ENCODE measurements at regions not wholly inside any gene's neighbourhood (a gene's known extent, or its start where the extent isn't known, plus 50 kb on each side); places are given as distances from the start of the nearest gene placed in this dataset.

DNA sequence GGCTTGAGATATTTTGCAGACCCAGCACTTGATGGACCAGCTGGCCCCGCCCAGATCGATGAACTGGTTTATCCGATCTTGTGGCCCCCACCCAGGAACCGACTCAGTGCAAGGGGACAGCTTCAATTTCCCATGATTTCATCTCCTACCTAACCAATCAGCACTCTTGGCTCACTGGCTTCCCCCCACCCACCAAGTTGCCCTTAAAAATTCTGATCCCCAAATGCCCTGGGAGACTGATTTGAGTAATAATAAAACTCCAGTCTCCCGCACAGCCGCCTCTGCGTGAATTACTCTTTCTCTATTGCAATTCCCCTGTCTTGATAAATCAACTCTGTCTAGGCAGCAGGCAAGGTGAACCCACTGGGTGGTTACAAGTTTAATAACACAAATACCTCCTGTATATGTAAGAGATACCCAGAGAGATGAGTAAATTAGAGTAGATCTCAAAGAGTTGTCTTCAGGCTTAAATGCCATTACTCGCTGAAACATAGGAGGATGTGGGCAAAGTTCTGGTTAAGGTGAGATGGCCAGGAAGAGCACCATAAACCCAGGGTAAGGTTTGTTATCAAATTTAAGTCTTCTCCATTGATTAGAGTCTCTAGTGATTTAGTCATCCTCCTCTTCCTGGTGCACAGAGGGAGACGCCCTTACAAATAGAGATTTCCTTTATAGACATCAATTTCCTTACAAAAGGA, 222.8 kb downstream of the ARL4C start:
- TF ChIP-seq, protein P1, sequence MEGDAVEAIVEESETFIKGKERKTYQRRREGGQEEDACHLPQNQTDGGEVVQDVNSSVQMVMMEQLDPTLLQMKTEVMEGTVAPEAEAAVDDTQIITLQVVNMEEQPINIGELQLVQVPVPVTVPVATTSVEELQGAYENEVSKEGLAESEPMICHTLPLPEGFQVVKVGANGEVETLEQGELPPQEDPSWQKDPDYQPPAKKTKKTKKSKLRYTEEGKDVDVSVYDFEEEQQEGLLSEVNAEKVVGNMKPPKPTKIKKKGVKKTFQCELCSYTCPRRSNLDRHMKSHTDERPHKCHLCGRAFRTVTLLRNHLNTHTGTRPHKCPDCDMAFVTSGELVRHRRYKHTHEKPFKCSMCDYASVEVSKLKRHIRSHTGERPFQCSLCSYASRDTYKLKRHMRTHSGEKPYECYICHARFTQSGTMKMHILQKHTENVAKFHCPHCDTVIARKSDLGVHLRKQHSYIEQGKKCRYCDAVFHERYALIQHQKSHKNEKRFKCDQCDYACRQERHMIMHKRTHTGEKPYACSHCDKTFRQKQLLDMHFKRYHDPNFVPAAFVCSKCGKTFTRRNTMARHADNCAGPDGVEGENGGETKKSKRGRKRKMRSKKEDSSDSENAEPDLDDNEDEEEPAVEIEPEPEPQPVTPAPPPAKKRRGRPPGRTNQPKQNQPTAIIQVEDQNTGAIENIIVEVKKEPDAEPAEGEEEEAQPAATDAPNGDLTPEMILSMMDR (IDR thresholded peaks at IDR 0.05), result no peak
- no peak overlapping the region for H3K27ac ChIP-seq
- no peak overlapping the region for H3K4me3 ChIP-seq
- DNase-seq (ENCODE audit: low spot score), result no peak

DNA sequence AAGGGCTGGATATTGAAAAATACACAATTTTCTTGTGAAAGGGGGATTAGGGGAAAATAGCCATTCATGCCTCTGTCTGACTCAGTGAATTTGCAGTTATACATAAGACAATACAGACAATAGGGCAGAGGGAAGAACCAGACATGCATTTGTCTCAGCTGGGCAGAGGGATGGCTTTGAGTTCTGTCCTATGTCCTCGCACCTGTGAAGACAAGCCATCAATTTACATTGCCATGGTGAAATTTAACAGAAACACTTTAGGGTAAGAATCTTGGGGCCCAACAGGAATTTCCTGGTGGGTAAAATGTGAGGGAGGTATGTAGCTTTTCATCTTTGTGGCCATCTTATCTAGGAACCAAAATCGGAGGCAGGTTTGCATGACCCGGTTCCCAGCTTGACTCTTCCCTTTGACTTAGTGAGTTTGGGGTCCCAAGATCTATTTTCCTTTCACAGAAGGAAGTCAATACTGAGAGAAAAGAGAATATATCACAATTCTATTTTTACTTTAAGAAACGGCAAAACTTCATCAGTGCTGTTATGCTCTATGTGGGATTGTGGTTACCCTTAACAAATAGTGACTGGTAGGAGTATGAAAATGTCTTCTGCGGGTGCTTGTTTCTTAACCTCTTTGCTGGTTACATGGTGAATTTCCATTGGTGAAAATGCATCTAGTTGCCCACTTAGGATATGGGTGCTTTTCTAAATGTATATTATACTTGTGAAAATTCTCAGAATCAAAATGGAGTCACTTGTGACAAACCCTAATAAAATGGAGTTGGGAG, 221.8 kb downstream of the SPP2 start:
- Histone ChIP-seq H3K4me3 (no peak overlapping the region), H3K27ac (no peak overlapping the region)
- TF ChIP-seq, protein P1 (IDR thresholded peaks at IDR 0.05), result no peak
- DNase-seq (ENCODE audit: low spot score), result no peak

DNA sequence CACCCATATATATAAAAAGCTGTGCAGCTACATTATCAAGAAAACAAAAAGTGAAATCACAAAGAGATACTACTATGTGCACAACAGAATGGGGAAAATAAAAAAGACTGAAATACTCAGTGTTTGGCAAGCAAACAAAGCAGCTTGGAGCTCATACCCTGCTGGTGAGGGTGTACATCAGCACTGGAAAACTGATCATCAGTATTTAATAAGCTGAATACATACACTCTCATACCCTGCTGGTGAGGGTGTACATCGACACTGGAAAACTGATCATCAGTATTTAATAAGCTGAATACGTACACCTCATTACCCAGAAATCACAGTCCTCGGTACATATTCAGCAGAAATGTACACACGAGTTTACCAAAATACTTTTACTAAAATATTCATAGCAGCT, 220.8 kb downstream of the SPP2 start:
- TF ChIP-seq, protein P1 (IDR thresholded peaks at IDR 0.05), result no peak

DNA sequence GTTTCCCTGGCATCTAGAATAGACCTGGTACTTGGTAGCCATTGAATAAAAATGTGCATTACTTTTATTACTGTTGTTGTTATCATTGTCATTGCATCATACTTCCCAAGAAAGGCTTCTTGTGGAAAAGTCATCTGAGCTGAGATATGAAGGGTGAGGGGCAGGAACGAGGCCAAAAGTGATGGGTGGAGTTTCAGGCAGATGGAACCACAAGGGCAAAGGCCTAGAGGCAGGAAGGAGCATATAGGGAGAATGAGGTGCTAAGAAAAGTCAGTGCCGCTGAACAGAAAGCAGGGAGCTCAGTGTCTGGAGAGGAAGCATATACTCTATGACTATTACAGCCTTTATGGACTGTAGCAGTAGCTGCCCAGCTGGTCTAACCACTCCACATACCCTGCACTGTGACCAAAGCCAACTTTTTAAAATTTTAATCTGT, 219.3 kb downstream of the SPP2 start:
- no peak for DNase-seq (ENCODE audit: low spot score)
- no peak overlapping the region for H3K27ac ChIP-seq
- H3K4me3 ChIP-seq, result no peak overlapping the region
- TF ChIP-seq, protein P1 (IDR thresholded peaks at IDR 0.05), result no peak

More for the DNA sequence above, 220.8 kb downstream of the SPP2 start:
- H3K4me3 ChIP-seq, result no peak overlapping the region
- no peak for DNase-seq (ENCODE audit: low spot score)
- H3K27ac ChIP-seq, result no peak overlapping the region

DNA sequence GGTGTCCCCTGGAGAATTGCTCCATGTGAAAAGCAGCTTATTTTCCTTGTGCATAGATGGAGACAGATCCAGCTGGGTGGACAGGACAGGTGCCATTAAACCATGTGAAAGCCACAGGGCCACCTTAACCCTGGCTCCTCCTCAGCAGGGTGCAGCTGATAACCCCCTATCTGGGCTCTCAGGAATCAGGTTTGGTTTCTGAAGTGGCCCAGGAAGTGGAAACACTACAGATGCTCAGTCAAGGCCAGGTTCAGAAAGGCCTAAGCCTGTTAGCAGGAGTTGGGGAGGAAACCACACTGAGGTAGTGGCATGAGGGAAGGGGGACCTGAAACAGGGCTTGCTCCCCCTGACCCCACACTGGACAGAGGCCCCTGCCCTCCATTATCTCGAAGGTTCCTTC, 217.0 kb downstream of the SPP2 start:
- H3K4me3 ChIP-seq, result no peak overlapping the region
- TF ChIP-seq, protein P1 (IDR thresholded peaks at IDR 0.05), result no peak
- no peak overlapping the region for H3K27ac ChIP-seq
- DNase-seq (ENCODE audit: low spot score), result no peak

DNA sequence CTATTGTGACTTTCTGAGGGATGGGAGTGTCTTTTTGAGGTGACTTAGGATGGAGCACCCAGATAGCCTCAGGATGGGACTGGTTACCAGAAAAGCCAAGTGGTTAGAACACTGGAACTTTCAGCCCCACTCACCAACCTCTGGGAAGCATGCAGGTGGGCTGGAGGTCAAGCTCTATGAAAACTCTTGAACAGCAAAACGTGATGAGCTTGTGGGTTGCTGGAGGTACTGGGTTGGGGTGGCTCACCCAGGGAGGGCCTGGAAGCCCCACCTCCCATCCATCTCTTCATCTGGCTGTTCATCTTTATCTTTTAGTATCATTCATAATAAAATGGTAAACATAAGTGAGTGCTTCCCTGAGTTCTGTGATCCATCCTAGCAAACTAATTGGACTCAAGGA, 216.4 kb downstream of the SPP2 start:
- Histone ChIP-seq H3K27ac (no peak overlapping the region), H3K4me3 (no peak overlapping the region)
- no peak for DNase-seq (ENCODE audit: low spot score)
- TF ChIP-seq, protein P1 (IDR thresholded peaks at IDR 0.05), result no peak

DNA sequence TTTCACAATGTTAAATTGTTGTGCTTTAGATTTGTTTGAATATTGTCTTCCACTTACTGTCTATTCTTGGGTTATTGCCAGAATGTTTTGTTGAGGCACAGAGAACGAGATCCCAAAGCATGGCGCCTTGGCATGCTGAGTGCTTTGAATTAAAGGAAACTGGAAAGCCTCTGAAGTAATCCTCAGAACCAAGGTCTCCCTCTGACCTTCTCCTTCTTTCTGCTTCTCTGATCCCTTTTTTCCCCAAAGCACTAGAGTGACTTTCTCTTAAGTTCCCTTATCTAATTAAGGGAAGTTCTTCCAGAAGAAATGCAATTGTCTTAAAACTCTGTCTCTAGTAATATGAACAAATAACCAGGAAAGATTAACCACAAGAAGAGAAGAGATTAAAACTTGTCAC, 214.7 kb downstream of the SPP2 start:
- Histone ChIP-seq H3K4me3 (no peak overlapping the region), H3K27ac (no peak overlapping the region)
- TF ChIP-seq, protein P1 (IDR thresholded peaks at IDR 0.05), result no peak
- DNase-seq (ENCODE audit: low spot score), result no peak
